Activated CD4-positive, alpha-beta T cell treated with anti-CD3 and anti-CD28 coated beads, Interleukin-2, amount 10 ng/mL, durations not matched to agents 7 days and 5 days (primary cell): ENCODE measurements at regions not wholly inside any gene's neighbourhood (a gene's known extent, or its start where the extent isn't known, plus 50 kb on each side); places are given as distances from the start of the nearest gene placed in this dataset.
"Not testable (repeated sequence)": the region's sequence is repeated elsewhere in the genome, so short reads cannot be mapped to it uniquely, and the experiment has no call there.

ENCODE experiments used
- CTCF ChIA-PET: fragments of 350-600 bp; sonication (Branson Sonifier 250); formaldehyde crosslinking; loops from one replicate; lab custom pipeline; 2021; ENCODE audit warnings: antibody characterized with exemption; lab: Charles Lee
- POLR2A ChIA-PET: fragments of 350-600 bp; sonication (Branson Sonifier 250); formaldehyde crosslinking; loops from one replicate; lab custom pipeline; 2021; ENCODE audit warnings: antibody characterized with exemption; lab: Charles Lee
- DNase-seq: peaks from one replicate; pipeline ENCODE4 v3.0.0-alpha.2; 2020
- H3K27ac Mint-ChIP-seq: one replicate; pipeline ENCODE4 v1.8.0; 2021; ENCODE audit warnings: mild to moderate bottlenecking, moderate library complexity, mixed read lengths
- H3K27me3 Mint-ChIP-seq: one replicate; pipeline ENCODE4 v1.8.0; 2021; ENCODE audit warnings: mixed read lengths
- H3K36me3 Mint-ChIP-seq: one replicate; pipeline ENCODE4 v1.8.0; 2021; ENCODE audit warnings: low read depth, mixed read lengths
- H3K4me1 Mint-ChIP-seq: one replicate; pipeline ENCODE4 v1.8.0; 2021; ENCODE audit warnings: mixed read lengths
- H3K4me3 Mint-ChIP-seq: one replicate; pipeline ENCODE4 v1.8.0; 2021; ENCODE audit warnings: mild to moderate bottlenecking, moderate library complexity, mixed read lengths
- H3K9me3 Mint-ChIP-seq: one replicate; pipeline ENCODE4 v1.8.0; 2021; ENCODE audit warnings: mixed read lengths

DNA sequence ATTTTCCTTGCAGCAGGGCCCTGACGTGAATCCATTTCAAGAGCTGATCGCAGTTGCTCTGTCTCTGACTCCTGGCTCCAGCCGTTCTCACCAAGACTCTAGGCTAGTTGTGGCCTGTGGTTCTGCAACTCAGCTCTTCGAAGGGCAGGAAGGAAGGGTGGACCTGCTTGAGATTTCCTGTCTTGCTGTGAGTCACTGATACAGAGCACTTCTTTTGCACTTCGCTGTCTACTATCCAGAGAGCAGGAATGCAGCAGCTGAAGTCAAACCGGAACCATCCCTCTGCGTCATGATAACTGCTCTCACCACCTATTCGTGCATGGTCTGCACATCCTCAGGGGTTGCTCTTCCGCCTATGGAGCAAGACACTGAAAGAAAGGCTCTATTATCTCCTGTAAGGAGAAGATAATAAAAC lies 59.7 kb downstream of the RAP2B start:
- POLR2A ChIA-PET: interaction anchor here (0.9 to 1.1 kb wide), 2 partner anchors 59 to 61 kb away, joined by 5 to 6 read pairs; no protein-coding TSS in a partner anchor
- Mint-ChIP-seq H3K36me3 (peaks cover 18% of the 10 kb centered on the region), H3K27ac (peak overlapping the region; percentile 92), H3K4me3 (peak overlapping the region; percentile 65), H3K4me1 (peaks cover 57% of the 10 kb centered on the region), H3K9me3 (peaks cover 9% of the 10 kb centered on the region), H3K27me3 (no peaks in the 10 kb centered on the region)
- DNase-seq: peak; percentile 86
- CTCF ChIA-PET: interaction anchor here (1.0 to 1.8 kb wide), 6 partner anchors 12 to 58 kb away, joined by 3 to 5 read pairs (median 4); no protein-coding TSS in a partner anchor

DNA sequence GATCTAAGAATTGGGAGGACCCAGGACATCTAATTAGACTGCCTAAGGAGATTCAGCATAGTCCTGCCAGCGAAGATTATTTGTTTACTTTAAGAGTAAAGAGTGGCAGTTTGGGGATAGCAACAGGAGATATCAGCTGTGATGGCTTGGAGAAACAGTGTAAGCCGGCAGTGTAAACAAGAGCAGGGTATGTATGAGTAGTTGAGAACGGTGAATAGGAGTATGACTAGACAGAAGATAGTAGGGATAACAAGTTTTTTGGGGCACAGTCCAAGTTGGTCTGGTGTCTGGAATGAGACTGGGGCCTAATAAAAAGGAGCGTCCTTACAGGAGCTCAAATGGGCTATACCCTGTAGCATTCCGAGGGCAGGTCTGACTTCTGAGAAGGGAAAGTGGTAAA lies 64.9 kb downstream of the RAP2B start:
- H3K9me3 Mint-ChIP-seq, H3K27ac Mint-ChIP-seq, DNase-seq, POLR2A ChIA-PET, H3K36me3 Mint-ChIP-seq, H3K4me3 Mint-ChIP-seq, H3K27me3 Mint-ChIP-seq, CTCF ChIA-PET: not testable (repeated sequence)
- peaks cover 18% of the 10 kb centered on the region for H3K4me1 Mint-ChIP-seq

DNA sequence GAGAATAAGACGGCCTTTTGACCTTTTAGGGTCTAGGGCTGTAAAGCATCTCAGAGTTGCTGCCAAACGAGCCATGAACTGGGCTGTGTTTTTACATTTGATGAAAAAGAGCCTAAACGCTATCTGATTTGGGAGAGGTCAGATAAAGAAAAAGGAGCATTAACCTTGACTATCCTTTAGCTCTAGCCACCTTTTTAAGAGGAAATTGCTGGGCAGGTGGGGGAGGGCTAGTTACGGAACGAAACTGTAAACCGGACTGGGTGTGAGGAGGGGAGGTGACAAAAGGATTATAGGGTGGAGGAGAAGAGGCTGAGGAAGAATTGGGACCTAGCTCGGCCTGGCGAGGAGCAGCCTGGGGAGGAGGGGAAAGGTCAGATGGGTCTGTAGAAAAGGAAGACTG lies 68.4 kb downstream of the RAP2B start:
- POLR2A ChIA-PET, H3K27me3 Mint-ChIP-seq, H3K36me3 Mint-ChIP-seq, H3K27ac Mint-ChIP-seq, DNase-seq, H3K4me3 Mint-ChIP-seq, H3K9me3 Mint-ChIP-seq, H3K4me1 Mint-ChIP-seq: not testable (repeated sequence)
- CTCF ChIA-PET: interaction anchor here (1.1 kb wide), 1 partner anchor 24 kb away, joined by 4 read pairs; no protein-coding TSS in a partner anchor

DNA sequence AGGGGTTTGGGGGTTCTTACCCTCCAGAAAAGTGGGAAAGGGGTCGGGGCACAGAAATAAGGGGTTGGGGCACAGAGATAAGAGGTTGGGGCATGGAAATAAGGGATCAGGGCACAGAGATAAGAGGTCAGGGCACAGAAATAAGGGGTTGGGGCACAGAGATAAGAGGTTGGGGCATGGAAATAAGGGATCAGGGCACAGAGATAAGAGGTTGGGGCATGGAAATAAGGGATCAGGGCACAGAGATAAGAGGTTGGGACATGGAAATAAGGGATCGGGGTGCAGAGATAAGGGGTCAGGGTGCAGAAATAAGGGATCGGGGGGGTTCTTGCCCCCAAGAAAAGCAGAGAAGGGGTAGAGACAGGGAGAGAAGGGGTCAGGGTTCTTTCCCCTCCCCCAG lies 69.2 kb downstream of the RAP2B start:
- H3K27ac Mint-ChIP-seq, DNase-seq, H3K4me1 Mint-ChIP-seq, H3K4me3 Mint-ChIP-seq, H3K9me3 Mint-ChIP-seq, CTCF ChIA-PET, H3K27me3 Mint-ChIP-seq, H3K36me3 Mint-ChIP-seq, POLR2A ChIA-PET: not testable (repeated sequence)

DNA sequence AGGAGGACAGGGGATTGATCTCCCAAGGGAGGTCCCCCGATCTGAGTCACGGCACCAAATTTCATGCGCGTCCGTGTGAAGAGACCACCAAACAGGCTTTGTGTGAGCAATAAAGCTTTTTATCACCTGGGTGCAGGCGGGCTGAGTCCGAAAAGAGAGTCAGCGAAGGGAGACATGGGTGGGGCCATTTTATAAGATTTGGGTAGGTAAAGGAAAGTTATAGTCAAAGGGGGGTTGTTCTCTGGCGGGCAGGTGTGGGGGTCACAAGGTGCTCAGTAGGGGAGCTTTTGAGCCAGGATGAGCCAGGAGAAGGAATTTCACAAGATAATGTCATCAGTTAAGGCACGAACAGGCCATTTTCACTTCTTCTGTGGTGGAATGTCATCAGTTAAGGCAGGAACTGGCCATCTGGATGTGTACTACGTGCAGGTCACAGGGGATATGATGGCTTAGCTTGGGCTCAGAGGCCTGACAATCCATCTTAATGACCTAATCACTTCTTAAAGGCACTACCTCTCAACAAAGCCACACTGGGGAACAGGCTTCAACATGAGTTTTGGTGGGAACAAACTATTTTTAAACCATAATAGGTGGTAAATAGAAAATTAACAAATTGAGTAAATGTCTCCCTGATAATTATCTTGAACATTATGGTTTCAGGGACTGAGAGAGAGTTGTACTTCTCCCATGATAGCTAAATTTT lies 70.2 kb downstream of the RAP2B start:
- DNase-seq, H3K4me3 Mint-ChIP-seq, H3K9me3 Mint-ChIP-seq, H3K36me3 Mint-ChIP-seq, H3K27ac Mint-ChIP-seq, H3K27me3 Mint-ChIP-seq, POLR2A ChIA-PET, H3K4me1 Mint-ChIP-seq: not testable (repeated sequence)
- CTCF ChIA-PET: interaction anchor here (0.7 to 1.7 kb wide), 2 partner anchors 11 to 53 kb away, joined by 3 to 5 read pairs; no protein-coding TSS in a partner anchor

DNA sequence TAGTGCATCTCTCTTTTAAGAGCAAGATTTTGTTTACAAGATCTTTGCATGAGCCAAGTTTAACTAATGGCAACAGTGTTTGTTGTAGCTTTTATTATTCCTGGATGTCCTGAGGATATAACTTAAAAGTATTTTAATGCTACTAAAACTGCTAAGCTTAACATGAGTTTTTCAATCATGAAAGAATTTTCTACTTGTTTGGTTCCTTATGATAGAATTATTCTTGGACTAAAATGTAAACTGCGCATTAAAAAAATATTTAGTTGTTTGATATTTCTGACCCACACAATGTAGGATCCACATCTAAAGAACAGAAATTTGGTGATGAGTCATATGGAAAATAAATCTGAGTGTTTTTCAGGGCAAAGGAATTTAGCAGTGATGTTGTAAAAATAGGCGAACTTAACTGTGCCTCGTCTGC lies 70.8 kb downstream of the RAP2B start:
- no peak overlapping the region for H3K27ac Mint-ChIP-seq
- H3K36me3 Mint-ChIP-seq: no peaks in the 10 kb centered on the region
- ChIA-PET POLR2A (no interaction called here), CTCF (interaction anchor here (0.7 to 1.7 kb wide), 2 partner anchors 12 to 53 kb away, joined by 3 to 5 read pairs; no protein-coding TSS in a partner anchor)
- no peak overlapping the region for H3K4me3 Mint-ChIP-seq
- no peaks in the 10 kb centered on the region for H3K9me3 Mint-ChIP-seq
- H3K27me3 Mint-ChIP-seq: no peaks in the 10 kb centered on the region
- no peak for DNase-seq
- no peaks in the 10 kb centered on the region for H3K4me1 Mint-ChIP-seq

DNA sequence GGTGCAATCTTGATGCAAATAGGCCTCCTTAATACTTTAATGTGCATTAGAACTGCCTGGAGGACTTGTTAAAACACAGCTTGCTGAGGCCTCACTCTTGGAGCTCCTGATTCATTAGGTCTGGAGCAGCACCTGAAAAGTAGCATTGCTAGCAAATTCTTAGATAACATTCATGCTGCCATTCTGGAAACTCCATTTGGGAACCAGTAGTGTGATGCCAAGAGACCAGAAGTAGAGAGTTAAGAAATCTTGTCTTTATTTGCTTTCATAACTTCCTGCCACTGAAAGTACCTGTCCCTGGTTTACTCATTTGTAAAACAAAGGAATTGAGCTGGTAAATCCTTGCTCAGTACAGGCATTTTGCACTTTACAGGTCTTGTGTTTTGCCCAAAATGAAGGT lies 72.0 kb downstream of the RAP2B start:
- no peaks in the 10 kb centered on the region for H3K4me1 Mint-ChIP-seq
- no peaks in the 10 kb centered on the region for H3K27me3 Mint-ChIP-seq
- no peaks in the 10 kb centered on the region for H3K9me3 Mint-ChIP-seq
- CTCF ChIA-PET: interaction anchor here (1.6 to 1.7 kb wide), 2 partner anchors 13 to 20 kb away, joined by 3 to 5 read pairs; no protein-coding TSS in a partner anchor
- POLR2A ChIA-PET: no interaction called here
- no peak overlapping the region for H3K27ac Mint-ChIP-seq
- no peak for DNase-seq
- no peak overlapping the region for H3K4me3 Mint-ChIP-seq
- H3K36me3 Mint-ChIP-seq: no peaks in the 10 kb centered on the region

DNA sequence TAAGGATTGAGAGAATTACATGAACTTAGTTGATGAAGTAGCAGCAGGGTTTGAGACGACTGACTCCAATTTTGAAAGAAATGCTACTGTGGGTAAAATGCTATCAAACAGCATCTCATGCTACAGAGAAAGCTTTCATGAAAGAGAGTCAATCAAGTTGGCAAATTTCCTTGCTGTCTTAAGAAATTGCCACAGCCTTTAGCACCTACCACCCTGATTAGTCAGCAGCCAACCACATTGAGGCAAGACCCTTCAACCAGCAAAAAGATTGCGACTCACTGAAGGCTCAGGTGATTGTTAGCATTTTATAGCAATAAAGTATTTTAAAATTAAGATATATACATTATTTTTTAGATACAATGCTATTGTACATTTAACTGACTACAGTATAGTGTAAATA lies 80.9 kb downstream of the RAP2B start:
- Mint-ChIP-seq H3K4me3 (no peak overlapping the region), H3K9me3 (peaks cover 12% of the 10 kb centered on the region)

DNA sequence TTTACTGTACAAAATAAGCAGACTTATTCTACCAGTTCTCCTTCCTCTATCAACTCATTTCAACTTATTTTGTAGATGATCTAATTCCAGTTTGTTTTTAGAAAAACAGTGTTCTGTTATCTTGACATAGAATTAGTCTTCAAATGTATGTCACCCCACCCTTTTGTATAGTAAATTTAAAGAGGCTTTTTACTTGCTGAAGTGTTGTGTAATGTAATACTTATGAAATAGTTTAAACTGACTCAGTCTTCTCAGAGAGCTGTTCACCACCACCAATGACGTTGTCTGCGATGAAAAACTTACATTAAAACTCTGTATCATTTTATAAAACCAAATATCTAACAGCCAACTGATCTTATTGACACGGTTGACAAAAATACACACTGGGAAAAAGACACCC lies 82.9 kb downstream of the RAP2B start:
- H3K9me3 Mint-ChIP-seq: peaks cover 12% of the 10 kb centered on the region
- H3K4me1 Mint-ChIP-seq: peaks cover 5% of the 10 kb centered on the region
- POLR2A ChIA-PET: no interaction called here

More for the DNA sequence above, 80.9 kb downstream of the RAP2B start:
- ChIA-PET POLR2A (no interaction called here), CTCF (no interaction called here)
- no peaks in the 10 kb centered on the region for H3K4me1 Mint-ChIP-seq
- no peak overlapping the region for H3K27ac Mint-ChIP-seq
- no peaks in the 10 kb centered on the region for H3K36me3 Mint-ChIP-seq
- H3K27me3 Mint-ChIP-seq: peaks cover 3% of the 10 kb centered on the region
- DNase-seq: no peak

DNA sequence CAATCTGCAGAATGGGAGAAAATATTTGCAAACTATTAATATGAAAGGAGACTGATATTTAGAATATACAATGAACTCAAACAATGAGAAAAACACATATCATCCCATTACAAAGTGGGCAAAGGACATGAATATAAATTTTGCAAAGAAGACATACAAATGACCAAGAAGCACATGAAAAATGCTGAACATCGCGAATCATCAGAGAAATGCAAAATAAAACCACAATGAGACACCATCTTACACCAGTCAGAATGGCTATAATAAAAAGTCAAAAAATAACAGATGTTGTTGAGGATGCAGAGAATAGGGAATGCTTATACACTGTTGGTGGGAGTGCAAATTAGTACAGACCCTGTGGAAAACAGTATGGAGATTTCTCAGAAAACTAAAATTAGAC lies 83.6 kb downstream of the RAP2B start:
- no peak overlapping the region for H3K4me3 Mint-ChIP-seq
- peaks cover 5% of the 10 kb centered on the region for H3K4me1 Mint-ChIP-seq
- H3K27me3 Mint-ChIP-seq: peaks cover 3% of the 10 kb centered on the region
- no peak for DNase-seq
- no peaks in the 10 kb centered on the region for H3K36me3 Mint-ChIP-seq
- POLR2A ChIA-PET: no interaction called here
- CTCF ChIA-PET: no interaction called here
- H3K27ac Mint-ChIP-seq: no peak overlapping the region
- peaks cover 12% of the 10 kb centered on the region for H3K9me3 Mint-ChIP-seq

More for the DNA sequence above, 82.9 kb downstream of the RAP2B start:
- no peak for DNase-seq
- H3K27ac Mint-ChIP-seq: no peak overlapping the region
- CTCF ChIA-PET: no interaction called here
- H3K27me3 Mint-ChIP-seq: peaks cover 3% of the 10 kb centered on the region
- H3K36me3 Mint-ChIP-seq: no peaks in the 10 kb centered on the region
- no peak overlapping the region for H3K4me3 Mint-ChIP-seq

DNA sequence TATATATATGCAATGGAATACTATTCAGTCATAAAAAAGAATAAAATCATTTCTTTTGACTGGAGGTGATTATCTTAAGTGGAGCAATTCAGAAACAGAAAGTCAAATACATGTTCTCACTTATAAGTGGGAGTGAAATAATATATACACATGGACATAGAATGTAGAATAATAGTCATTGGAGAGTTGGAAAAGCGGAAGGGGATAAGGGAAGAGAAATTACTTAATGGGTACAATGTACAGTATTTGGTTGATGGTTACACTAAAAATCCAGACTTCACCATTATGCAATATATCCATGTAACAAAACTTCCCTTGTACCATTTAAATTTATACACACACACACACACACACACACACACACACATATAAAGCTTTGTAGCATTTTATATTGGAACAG lies 84.3 kb downstream of the RAP2B start:
- Mint-ChIP-seq H3K27ac (no peak overlapping the region), H3K27me3 (peaks cover 3% of the 10 kb centered on the region), H3K4me3 (no peak overlapping the region), H3K9me3 (peaks cover 12% of the 10 kb centered on the region), H3K36me3 (no peaks in the 10 kb centered on the region), H3K4me1 (peaks cover 5% of the 10 kb centered on the region)
- CTCF ChIA-PET: no interaction called here
- POLR2A ChIA-PET: no interaction called here
- no peak for DNase-seq

DNA sequence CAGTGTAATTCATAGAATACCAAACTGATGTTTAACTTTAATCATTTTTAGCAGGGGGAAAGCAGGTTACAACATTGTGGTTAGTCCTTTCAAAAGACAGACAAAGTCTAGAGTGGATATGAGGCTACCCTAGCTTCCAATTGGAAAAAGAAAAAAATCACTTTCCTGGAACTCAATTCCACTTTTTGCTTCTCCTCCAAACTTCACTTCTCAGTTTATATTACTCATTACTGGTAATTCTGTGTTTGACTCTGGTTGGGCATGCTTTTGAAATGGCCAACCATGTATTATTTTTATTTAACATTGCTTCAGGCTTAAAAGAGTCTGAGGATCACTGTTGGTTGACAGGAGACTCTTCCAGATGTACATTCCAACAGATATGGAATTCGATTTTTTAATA lies 84.8 kb downstream of the RAP2B start:
- no peak for DNase-seq
- H3K27me3 Mint-ChIP-seq: peaks cover 3% of the 10 kb centered on the region
- no peaks in the 10 kb centered on the region for H3K36me3 Mint-ChIP-seq
- peaks cover 5% of the 10 kb centered on the region for H3K4me1 Mint-ChIP-seq
- H3K4me3 Mint-ChIP-seq: no peak overlapping the region
- peaks cover 11% of the 10 kb centered on the region for H3K9me3 Mint-ChIP-seq
- no peak overlapping the region for H3K27ac Mint-ChIP-seq
- ChIA-PET CTCF (no interaction called here), POLR2A (no interaction called here)

DNA sequence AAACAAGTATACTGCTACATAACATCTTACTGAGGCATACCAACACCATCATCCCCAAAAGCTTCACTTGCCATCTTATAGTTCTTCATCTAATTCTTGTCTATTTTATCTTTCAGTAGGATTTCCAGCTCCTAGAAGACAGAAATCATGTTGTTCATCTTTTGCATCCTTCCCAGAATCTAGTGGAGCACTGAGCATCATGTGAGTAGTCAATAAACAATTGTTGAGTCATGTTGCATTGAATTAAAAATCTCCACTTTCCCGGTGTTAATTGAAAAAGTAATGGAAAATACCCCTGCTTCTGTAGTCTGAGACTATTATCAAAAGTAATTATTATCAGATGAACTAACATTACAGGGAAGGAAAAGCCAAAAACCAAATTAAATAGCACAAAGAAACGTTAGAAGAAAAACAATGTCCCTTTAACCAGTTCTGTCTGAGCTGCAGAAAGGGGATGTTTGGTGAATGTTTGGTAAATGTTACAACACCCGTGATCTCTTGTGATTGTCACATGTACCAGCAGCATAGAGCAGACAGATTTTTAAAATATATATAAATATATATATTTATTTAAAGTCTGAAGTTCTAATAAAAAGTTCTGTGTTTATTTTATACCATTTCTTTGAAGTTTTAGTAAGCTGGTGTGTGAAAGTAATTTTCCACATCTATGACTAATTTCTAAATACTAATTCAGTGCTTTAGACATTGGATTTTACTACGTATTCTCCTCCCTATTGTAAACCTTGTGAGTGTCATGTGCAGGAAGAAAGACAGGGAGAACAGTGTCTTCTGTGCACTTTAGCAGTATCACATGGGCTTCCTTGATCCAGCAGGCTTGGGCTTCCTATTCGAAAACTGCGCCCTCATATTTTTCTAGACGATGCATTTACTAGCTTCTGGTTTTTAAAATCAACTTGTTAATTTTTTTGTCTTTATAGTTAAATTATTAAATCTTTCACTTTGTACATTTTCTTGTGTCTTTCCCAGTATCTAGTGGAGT lies 85.6 kb downstream of the RAP2B start:
- no peak overlapping the region for H3K4me3 Mint-ChIP-seq
- CTCF ChIA-PET: interaction anchor here (0.6 kb wide), 1 partner anchor 746 kb away, joined by 3 read pairs; no protein-coding TSS in a partner anchor
- H3K36me3 Mint-ChIP-seq: no peaks in the 10 kb centered on the region
- H3K27me3 Mint-ChIP-seq: peaks cover under 1% of the 10 kb centered on the region
- peaks cover 4% of the 10 kb centered on the region for H3K9me3 Mint-ChIP-seq
- H3K4me1 Mint-ChIP-seq: peaks cover 5% of the 10 kb centered on the region
- DNase-seq: no peak
- POLR2A ChIA-PET: no interaction called here
- H3K27ac Mint-ChIP-seq: no peak overlapping the region
